Stimulated activated CD4-positive, alpha-beta T cell treated with anti-CD3 and anti-CD28 coated beads, Interleukin-15, amount 100 ng/mL, for 48 hours (primary cell): ENCODE measurements at regions not wholly inside any gene's neighbourhood (a gene's known extent, or its start where the extent isn't known, plus 50 kb on each side); places are given as distances from the start of the nearest gene placed in this dataset.
A peak's percentile ranks its signal among the peaks of the same experiment; 100 is the strongest.
"Not testable (repeated sequence)": the region's sequence is repeated elsewhere in the genome, so short reads cannot be mapped to it uniquely, and the experiment has no call there.

Experiments used
- DNase-seq, 2 donors: peaks; one replicate each; pipeline ENCODE4 v3.0.0-alpha.2; 2020; ENCODE audit warnings: low read depth in 2 of 2

DNA sequence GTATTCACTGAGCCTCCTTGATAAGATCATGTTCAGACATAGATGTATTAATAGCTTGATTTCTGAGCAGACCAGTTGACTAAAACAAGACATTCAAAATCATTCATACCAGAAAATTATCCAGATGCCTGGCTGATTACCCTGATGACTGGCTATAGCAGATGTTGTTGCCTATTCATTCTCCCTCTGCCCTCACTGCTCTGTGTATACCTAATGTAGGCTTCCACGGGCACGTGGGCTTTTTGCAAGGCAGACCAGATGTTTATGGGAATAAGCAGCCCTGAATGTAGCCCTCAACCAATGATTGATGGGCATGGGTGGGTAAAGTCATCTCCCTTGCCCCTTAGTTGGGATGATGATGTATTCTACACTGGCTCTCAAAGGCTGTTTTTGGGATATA is 289.1 kb downstream of the MBD2 start:
- no peak for DNase-seq

DNA sequence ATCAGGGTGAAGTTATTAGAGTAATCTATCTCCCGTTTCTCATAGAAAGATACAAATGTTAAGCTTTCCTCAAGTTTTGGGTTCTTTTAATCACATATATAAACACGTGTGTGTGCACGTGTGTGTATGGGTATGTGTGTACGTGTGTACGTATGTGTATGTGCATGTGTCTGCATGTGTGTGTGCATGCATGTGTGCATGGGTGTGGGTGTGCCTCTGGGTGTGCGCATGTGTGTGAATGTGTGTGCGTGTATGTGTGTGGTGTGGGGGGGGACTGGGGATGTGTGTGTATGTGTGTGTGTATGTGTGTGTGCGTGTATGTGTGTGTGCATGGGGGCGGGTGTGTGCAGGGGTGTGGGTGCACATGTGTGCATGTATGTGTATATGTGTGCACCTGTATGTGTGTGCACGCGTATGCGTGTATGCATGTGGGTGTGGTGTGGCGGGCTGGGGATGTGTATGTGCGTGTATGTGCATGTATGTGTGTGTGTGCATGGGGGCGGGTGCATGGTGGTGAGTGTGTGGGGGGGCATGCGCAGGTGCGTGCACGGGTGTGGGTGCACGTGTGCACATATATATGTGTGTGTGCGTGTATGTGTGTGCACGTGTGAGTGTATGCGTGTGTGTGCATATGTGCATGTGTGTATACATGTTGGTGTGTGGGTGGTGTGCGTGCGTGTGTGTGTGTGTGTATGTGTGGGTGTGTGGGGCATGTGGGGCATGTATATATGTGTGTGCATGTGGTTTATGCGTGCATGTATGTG is 304.0 kb downstream of the MBD2 start:
- DNase-seq: no peak

DNA sequence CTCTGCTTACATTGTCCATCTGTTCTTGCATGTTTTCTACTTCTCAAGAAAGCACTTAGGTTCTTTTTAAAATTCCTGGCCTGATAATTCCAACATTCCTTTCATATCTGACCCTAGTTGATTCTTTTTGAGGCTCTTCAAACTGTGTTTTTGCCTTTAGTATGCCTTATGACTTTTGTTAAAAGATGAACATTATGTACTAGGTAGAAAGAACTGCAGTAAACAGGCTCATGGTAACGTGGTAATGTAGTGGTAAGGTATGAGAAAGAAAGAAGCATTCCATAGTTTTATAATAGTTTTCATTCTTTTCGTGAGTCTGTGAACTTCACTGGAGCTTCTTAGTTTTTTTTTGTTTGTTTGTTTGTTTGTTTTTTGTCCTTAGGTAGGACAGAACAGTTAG is 306.4 kb downstream of the MBD2 start:
- no peak for DNase-seq

DNA sequence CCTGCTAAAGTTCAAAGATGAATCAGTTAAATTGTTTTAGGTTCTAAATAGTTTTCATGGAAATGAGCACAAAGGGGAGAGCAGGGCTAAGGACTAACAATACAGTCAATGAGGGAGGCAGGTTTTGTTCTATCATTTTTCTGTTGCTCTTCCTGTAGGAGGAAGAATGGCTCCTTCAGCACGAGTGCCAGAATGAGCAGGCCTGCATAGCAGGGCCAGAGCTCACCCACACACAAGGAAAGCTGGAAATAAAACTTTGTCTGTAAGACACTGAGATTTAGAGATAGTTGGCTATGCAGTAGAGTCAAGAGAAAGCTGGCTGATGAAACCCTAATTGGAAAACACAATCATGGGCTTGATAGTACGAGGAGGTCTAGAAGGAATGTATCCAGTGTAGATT is 313.3 kb downstream of the MBD2 start:
- no peak for DNase-seq

DNA sequence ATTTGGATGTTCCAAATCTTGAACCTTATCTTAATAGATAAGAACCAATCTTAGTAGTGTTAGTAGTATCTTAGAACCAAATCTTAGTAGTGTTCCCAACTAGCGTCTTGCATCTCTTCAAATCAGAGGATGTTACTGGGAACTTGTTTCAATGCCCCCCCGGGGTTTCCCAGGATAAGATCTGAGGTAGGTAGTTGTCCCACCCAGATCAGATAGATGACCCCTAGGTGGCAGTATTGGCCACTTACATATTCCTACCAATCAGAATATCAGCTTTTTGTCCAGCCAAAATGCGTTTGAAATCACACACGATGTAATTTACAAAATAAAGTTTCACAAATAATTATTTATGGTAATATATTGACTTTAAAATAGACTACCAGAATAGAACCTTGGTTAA is 314.8 kb downstream of the MBD2 start:
- DNase-seq: peak in 1 of 2 donors; percentile 13

DNA sequence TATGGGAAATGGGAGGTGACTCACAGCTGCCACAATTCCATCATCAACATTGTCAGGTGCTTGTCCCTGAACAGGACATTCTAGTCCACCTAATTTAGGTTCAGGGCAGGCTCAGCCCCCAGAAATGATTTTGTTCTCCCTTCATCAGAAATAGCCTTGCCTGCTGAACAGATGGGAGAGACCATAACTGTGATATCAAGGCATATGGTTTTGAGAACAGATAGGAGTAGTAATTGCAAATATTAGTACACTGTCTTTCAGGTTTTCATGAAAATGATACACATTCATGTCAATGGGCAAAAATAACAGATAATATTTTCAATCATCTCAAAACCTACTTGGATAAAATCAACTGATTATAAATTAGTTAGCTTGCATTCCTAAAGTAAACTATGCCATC is 316.5 kb downstream of the MBD2 start:
- DNase-seq: no peak

DNA sequence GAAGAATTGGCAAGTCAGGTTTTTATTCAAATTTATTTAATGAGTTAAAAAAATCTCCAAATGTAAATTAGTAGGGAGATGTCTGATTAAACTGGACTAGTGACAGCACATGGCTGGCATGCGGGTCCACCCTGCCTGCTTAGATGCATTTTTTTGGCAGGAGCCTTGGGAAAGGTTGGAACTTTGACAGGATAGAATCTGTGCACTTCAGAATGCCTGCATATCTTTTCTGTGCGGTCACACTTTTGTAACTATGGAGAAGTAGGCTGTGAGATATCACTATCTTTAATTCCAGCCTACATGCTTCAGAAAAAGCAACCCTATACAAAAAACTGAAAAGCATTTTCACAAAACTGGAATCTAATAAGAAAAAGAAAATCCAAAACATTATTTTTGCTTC is 317.8 kb downstream of the MBD2 start:
- DNase-seq: no peak

DNA sequence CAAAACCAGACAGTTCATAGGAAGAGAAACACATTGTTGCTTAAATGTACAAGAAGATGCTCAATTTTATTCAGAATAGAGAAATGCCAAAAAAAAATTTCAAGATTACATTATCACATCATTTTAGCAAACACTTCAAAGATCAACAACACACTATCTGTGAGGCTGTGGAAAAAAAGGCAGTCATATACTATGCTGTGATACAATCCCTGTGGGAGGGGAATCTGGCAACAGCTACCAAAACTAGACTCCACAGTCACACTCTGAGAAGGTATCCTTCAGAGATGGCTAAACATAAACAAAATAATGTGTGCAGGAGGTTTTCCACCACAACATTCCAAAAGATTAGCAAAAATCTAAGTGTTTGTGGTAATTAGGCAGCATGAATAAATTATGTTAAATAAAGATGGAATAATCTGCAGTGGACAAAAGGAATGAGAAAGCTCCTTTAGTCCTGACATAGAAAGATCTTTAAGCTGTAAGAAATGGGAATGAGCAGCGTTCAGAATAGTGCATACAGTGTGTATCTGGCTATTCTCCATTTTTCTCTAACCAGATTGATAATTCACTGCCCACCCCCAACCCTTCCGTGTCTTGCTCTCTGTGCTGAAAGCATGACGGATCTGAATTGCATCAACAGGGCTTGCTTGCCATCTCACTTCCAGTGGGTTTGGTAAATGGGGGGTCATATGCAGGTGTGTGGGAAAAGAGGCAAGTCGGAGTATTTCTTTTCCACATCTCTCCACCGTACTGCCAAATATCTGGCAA is 329.6 kb downstream of the MBD2 start:
- DNase-seq: no peak

DNA sequence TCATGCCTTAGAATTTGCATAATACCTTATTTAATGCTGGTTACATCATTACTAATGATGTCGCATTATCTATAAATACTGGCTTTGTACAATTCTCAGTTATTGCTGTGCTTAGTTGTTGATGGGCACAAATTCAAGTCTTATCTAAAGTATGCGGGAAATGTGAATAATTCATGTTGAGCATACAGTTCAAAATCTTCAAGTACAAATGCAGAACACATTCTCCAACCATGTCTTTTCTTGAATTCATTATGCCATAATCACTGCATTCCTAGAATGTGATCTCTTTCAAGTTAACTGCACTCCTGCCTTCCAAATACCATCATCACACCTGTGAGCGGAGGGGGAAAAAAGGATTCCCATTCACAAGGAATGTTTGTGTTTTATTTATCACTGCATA is 337.0 kb downstream of the MBD2 start:
- no peak for DNase-seq

DNA sequence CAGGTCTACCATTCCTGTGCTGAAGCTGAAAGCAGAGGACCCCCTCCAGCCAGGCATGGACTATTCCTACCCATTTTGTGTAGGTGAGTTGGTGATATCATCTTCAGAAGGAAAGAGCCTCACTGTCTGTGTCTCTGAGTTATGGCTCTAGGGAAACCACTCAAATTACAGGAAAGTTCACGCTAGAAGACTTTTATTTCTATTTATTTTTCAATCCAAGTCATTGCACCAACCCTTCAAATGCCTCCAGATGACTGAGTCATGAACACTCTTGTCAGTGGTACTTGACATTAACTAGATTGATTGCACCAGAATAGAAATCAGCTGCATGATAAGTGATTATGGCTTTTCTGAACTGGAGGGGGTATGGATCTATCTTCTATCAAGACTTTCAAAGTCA is 338.4 kb downstream of the MBD2 start:
- DNase-seq: no peak

DNA sequence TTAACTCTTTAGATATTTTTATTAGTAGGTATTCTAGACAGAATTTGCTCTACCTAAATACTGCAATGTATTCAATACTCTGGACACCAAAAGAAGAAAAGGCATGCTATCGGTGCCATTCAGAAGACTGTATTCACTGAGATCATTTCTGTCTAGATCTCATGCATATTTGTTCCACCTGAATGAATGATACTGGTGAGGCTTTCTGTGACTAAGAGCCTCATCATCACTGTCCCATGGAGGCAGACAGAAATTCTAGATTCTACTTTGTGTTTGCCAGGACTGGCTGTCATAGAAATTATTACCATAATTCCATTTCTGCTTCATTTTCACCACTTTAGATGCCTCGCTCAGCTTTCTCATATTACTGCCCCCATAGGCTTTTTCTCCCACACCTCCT is 340.7 kb downstream of the MBD2 start:
- DNase-seq: no peak

DNA sequence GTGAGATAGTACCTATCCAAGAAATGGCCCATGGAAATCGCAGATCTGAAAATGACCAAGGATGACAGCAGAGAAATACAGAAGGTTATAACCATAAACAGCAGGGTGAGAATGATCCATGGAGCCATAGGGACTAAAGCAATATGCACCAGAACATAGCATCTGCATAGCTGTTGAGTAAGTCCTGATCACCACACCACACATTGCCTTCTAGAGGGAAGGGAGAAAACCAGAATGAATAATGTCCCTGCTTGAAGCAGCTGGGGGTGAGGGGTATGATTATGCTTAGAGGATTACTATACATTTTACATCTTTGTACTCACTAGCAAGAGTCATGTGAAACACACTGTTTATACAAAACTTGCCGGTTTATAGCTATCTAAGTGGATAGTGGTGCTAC is 350.4 kb downstream of the MBD2 start:
- DNase-seq: no peak

DNA sequence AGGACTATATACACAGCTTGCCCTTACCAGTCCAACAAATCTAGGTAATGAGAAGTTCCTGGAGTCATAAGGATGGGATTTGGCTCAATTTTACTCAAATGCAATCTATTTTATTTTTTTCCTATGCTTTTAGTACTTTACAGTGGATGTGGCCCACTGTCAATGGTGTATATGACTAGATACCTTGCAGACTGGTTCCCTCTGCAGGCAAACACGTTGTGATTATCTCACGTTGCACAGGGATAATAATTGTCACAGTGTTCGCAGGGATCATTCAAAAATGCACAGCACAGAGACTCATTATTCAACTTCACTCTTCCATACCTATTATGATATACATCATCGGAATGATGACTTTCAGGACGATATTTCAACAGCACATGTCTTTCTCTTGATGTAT is 359.7 kb downstream of the MBD2 start:
- no peak for DNase-seq

DNA sequence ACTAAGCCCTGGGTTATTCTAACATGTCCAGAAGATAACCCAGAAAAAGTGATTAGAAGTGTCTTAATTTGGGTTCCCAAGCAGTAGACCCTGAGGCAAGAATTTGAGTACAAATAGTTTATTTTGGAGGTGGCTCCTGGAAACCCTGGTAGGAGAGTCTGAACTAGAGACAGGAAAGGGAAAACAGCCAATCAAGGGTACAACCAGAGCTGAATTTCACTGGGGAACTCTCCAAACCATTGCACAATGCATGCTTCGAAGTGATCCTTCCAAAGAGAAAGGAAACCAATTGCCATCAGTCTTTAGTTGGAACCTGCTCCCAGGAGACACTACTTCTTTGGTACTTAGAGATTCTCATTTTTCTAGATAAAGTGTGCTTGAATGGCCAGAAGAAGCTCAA is 361.5 kb downstream of the MBD2 start:
- DNase-seq: no peak

DNA sequence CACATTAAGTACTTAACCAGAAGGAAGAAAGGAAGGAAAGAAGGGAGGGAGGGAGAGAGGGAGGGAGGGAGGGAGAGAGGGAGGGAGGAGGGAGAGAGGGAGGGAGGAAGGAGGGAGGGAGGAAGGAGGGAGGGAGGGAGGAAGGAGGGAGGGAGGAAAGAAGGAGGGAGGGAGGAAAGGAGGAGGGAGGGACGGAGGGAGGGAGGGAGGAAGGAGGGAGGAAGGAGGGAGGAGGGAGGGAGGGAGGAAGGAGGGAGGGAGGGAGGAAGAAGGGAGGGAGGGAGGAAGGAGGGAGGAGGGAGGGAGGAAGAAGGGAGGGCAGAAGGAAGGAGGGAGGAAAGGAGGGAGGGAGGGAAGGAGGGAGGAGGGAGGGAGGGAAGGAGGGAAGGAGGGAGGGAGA is 363.3 kb downstream of the MBD2 start:
- DNase-seq: no peak

DNA sequence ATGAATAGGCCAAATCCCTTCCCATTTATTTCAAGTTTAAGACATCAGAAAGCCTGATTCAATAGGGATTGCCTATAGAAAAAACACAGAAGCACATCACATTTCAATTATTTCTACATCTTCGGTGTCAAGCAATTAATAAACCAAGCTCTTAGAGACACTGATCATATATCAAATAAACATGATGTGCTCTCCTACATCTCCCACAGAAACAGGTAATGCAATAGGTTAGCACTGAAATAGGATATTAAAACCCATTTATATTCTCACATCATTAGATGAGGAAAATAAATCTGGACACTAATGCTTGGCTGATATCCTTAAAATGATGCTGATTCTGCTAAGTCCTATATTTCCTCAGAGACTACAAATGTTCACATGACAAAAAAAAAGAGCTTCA is 364.7 kb downstream of the MBD2 start:
- DNase-seq: no peak

DNA sequence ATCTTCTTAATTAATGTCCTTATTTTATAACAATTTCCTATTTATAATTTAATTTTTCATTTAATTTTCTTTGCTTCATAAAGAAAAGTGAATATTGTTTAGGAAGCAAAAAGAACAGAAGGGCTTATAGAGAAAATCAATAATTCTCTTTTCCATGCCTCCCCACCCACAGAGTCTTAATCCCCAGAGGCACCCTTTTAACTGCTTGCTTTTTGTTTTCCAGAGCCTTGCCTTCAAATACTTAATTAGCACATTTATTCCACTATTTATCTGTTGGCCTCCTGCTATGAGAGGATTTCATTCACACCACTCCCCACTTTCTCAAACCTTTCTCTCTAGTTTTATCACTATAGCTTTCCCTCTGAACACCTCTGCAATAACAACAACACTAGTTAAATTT is 373.6 kb downstream of the MBD2 start:
- DNase-seq: no peak

DNA sequence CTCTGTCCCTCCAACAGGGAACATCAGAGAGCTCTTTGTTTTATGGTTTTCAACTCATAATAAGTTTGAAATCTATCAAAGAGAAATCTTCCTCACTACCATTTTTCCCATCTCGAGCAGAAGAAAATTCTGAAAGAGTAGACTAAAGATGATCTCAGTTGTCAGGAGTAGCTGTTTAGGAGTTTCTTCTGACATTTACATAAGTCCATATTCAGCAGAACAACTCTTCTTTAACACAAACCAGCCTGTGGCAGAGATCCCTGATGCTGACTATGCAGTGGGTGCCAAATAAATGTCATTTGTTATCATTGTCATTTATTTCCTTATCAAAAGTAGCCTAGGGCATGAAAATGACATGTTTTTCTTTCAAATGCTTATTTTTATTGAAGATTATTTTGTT is 380.7 kb downstream of the MBD2 start:
- no peak for DNase-seq

DNA sequence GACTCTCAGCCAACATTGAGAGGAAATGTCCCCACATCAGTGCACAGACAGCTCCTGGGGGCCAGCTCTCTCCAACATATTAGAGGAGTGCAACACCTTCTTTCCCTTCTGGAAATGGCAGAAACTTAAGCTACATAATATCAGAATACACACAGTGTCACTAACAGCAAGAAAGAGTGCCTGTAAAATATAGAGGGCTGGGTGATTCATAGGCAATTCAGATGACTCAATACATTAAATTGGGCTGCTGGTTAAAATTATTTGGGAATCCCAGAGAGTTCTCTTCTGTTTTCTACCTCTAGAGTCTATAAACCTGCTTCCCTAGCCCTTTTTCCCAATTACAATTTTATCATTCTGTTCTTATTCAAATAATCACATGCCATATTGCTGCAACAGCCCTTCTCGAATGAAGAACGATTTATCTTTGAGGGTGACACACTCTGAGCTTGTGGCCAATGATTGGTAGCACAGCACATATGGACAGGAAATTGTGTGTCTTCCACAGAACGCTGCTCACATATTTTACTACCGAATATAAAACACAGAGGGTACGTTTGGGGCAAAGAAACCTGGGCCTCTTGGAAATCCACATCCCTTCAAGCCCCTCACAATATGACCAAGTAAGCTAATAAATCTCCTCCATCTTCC is 381.2 kb downstream of the MBD2 start:
- DNase-seq: no peak

DNA sequence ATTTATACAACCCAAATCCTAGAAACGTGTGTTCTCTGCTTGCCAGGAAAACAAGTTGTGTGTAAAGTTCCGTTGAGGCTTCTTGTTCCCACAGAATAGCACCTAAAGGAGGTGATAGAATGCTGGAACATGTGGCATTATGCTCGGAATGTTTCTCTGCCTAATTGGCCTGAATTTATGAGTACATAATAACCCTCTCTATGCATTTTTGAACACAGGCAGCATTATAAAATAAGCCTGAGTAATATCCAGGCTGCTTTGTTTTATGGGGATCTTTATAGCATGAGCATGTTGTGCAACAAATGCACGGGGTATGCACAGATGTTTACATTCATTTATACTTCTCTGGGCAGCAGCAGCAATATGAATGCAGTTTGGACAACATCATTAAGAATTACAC is 385.7 kb downstream of the MBD2 start:
- DNase-seq: no peak

DNA sequence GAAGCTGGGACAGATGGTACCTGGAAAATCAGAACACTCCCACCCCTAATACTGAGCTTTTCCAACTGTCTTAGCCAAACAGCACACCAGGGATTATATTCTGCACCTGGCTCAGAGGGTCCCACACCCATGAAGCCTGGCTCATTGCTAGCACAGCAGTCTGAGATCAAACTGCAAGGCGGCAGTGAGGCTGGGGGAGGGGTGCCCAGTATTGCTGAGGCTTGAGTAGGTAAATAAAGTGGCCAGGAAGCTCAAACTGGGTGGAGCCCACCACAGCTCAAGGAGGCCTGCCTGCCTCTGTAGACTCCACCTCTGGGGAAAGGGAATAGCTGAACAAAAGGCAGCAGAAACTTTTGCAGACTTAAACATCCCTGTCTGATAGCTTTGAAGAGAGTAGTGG is 403.3 kb downstream of the MBD2 start:
- DNase-seq: not testable (repeated sequence)

DNA sequence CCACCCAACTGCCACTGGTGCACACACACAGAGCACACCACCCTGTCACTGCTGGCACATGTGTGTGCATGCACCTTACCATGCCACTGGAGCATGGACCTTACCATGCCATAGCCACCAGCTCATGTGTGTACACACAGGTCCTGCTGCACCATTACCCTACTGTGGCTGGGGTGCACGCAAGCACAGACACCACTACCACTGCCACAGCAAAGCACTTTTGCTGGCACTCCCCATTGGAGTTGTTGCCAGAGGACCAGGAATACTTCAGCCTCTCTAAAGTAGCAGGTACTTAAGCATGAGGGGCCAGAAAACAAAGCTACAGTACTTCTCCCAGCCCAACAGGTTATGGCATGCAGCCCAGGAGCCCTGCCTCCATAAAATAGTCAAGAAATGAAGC is 404.8 kb downstream of the MBD2 start:
- DNase-seq: no peak

DNA sequence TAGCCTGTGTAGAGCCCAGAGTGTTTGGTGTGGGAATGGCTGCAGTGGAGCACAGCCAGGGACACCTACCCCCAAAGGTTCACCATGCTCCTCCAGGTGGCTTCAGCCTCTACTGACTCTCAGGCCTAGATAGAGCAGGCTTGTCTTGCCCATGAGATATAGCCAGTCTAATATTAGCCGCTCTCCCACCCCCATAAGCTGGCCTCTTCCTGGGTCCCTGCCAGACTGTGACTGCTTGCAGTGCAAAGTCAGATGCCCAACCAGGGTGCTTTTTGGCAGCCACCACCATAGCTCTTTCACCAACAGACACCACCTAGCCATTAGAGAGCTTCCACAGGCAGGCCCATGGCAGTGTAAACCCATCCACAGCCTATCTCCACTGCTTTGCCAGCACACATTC is 405.3 kb downstream of the MBD2 start:
- DNase-seq: no peak
